Psoas muscle (tissue), 7 donors: ENCODE measurements at regions not wholly inside any gene's neighbourhood (a gene's known extent, or its start where the extent isn't known, plus 50 kb on each side); places are given as distances from the start of the nearest gene placed in this dataset.
"Not testable (repeated sequence)": the region's sequence is repeated elsewhere in the genome, so short reads cannot be mapped to it uniquely, and the experiment has no call there.

Experiments used
- ATAC-seq, 4 donors: fragments of 200-7000 bp; cut with Tn5 transposase; one replicate each; pipeline ENCODE4 v1.9.1; 2020; ENCODE audit warnings: moderate library complexity in 3 of 4, mild to moderate bottlenecking in 2 of 4
- DNase-seq, 2 donors: peaks; one replicate each; pipeline ENCODE4 v3.0.0-alpha.2; 2020
- H3K27ac ChIP-seq: fragments of 200-600 bp; one replicate; pipeline ENCODE4 v1.8.0; 2022
- H3K27me3 ChIP-seq, 3 donors: fragments of 200-600 bp in 1 of 3; one replicate each; pipeline versions ENCODE4 v1.6.1 to v1.8.0; 2013 to 2022; ENCODE audit warnings: low read length in 2 of 3, mild to moderate bottlenecking in 2 of 3, moderate library complexity in 1 of 3; ENCODE audit not compliant: insufficient read depth in 3 of 3
- H3K36me3 ChIP-seq, 2 donors: fragments of 200-600 bp in 1 of 2; one replicate each; pipeline versions ENCODE4 v1.6.1 to v1.8.0; 2013 to 2022; ENCODE audit warnings: low read depth in 1 of 2, mild to moderate bottlenecking in 1 of 2, moderate library complexity in 1 of 2; ENCODE audit not compliant: insufficient read depth in 1 of 2
- H3K4me1 ChIP-seq: fragments of 200-600 bp; one replicate; pipeline ENCODE4 v1.8.0; 2022
- H3K4me3 ChIP-seq: fragments of 200-600 bp; one replicate; pipeline ENCODE4 v1.8.0; 2022; ENCODE audit warnings: mild to moderate bottlenecking
- H3K9me3 ChIP-seq: fragments of 200-600 bp; one replicate; pipeline ENCODE4 v1.8.0; 2022
- CTCF ChIP-seq: fragments of 200-600 bp; IDR thresholded peaks from one replicate; pipeline ENCODE4 v1.8.0; 2022; ENCODE audit warnings: antibody characterized with exemption
- WGBS, 3 donors: extraction: QIAGEN DNeasy Blood & Tissue Kit; methylation state at CpG; one replicate each; pipeline versions ENCODE4 v1.1.6 to v1.1.7; 2013; 5-methylcytosine and 5-hydroxymethylcytosine counted together
- intact Hi-C, 2 donors: fragments of 100-400 bp; cut with DNase I; formaldehyde crosslinking; loops; one replicate each; pipeline versions ENCODE4 v1.11.0 to v1.14.2; 2022
- donor health status: healthy with polysubstance abuse.
- donor health status: DM: no; HTN: no; CAD: no; lungs with moderate emphysema.
- donor health status: Bipolar disorder and iron deficiency.
- donor health status: healthy.
- donor health status: DM: yes; HTN: yes; CAD: no.
- donor health status: DM: no; HTN: no; CAD: no.
- donor health status: DM: yes; HTN: yes; CAD: no.

GRCh38 chr15:62253294-62253693 lies 88.2 kb upstream of the C2CD4B start:
- no peak overlapping the region for H3K4me3 ChIP-seq
- intact Hi-C loops, result loop anchor here in 1 of 2 donors (10.0 kb wide), 2 partner anchors 128 to 178 kb away; no protein-coding TSS in a partner anchor
- ATAC-seq (no peak), DNase-seq (no peak)
- no peaks in the 10 kb centered on the region for H3K4me1 ChIP-seq
- no peaks in the 10 kb centered on the region for H3K27me3 ChIP-seq
- 77 to 84% (median 78%) methylated on average over 5 of the region's 5 CpGs for WGBS, 3 donors
- H3K9me3 ChIP-seq, result no peaks in the 10 kb centered on the region
- no peak overlapping the region for H3K27ac ChIP-seq
- TF ChIP-seq CTCF, result no peak
- H3K36me3 ChIP-seq, result no peaks in the 10 kb centered on the region

GRCh38 chr15:62254137-62254934 lies 89.3 kb upstream of the C2CD4B start:
- DNase-seq (peak; percentile 69 to 77), ATAC-seq (peak; percentile 57 to 79 (median 72))
- Histone ChIP-seq H3K36me3 (no peaks in the 10 kb centered on the region), H3K4me3 (no peak overlapping the region), H3K27ac (no peak overlapping the region), H3K4me1 (no peaks in the 10 kb centered on the region), H3K9me3 (no peaks in the 10 kb centered on the region), H3K27me3 (no peaks in the 10 kb centered on the region)
- whole genome bisulfite sequencing, 3 donors, result 37 to 42% (median 40%) methylated on average over 11 of the region's 11 CpGs
- TF ChIP-seq CTCF, result peak; percentile 65
- intact Hi-C loops, result loop anchor here in 1 of 2 donors (10.0 kb wide), 2 partner anchors 130 to 180 kb away; no protein-coding TSS in a partner anchor

- intact Hi-C loops, result loop anchor here in 1 of 2 donors (10.0 kb wide), 2 partner anchors 132 to 182 kb away; no protein-coding TSS in a partner anchor
- not testable (repeated sequence) for H3K27me3 ChIP-seq, H3K4me3 ChIP-seq, H3K27ac ChIP-seq, DNase-seq, H3K36me3 ChIP-seq, ATAC-seq, H3K4me1 ChIP-seq, H3K9me3 ChIP-seq
- 83 to 90% (median 87%) methylated on average over 2 of the region's 2 CpGs for WGBS, 3 donors
Observed at GRCh38 chr15:62256430-62256829, 91.3 kb upstream of the C2CD4B start.

- intact Hi-C loops, result loop anchor here in 1 of 2 donors (10.0 kb wide), 2 partner anchors 133 to 183 kb away; no protein-coding TSS in a partner anchor
- DNase-seq (no peak), ATAC-seq (no peak)
- no peaks in the 10 kb centered on the region for H3K36me3 ChIP-seq
- H3K27me3 ChIP-seq, result no peaks in the 10 kb centered on the region
- no peak for TF ChIP-seq CTCF
- no peak overlapping the region for H3K27ac ChIP-seq
- WGBS, 3 donors, result 84 to 87% (median 85%) methylated on average over 5 of the region's 5 CpGs
- H3K9me3 ChIP-seq, result peaks cover 8% of the 10 kb centered on the region
- no peaks in the 10 kb centered on the region for H3K4me1 ChIP-seq
- H3K4me3 ChIP-seq, result no peak overlapping the region
Observed at GRCh38 chr15:62257996-62258521, 93.0 kb upstream of the C2CD4B start.

- H3K27me3 ChIP-seq, result no peaks in the 10 kb centered on the region
- no peak for TF ChIP-seq CTCF
- H3K9me3 ChIP-seq, result peaks cover 8% of the 10 kb centered on the region
- 90 to 95% (median 91%) methylated on average over 7 of the region's 7 CpGs for WGBS, 3 donors
- no peaks in the 10 kb centered on the region for H3K36me3 ChIP-seq
- H3K4me3 ChIP-seq, result no peak overlapping the region
- intact Hi-C loops, result no loop called here
- H3K4me1 ChIP-seq, result no peaks in the 10 kb centered on the region
- no peak for DNase-seq
- H3K27ac ChIP-seq, result no peak overlapping the region
- ATAC-seq, result no peak
Observed at GRCh38 chr15:62262305-62262941, 97.3 kb upstream of the C2CD4B start.
